ENCODE measurements at regions not wholly inside any gene's neighbourhood (a gene's known extent, or its start where the extent isn't known, plus 50 kb on each side); places are given as distances from the start of the nearest gene placed in this dataset.

DNA sequence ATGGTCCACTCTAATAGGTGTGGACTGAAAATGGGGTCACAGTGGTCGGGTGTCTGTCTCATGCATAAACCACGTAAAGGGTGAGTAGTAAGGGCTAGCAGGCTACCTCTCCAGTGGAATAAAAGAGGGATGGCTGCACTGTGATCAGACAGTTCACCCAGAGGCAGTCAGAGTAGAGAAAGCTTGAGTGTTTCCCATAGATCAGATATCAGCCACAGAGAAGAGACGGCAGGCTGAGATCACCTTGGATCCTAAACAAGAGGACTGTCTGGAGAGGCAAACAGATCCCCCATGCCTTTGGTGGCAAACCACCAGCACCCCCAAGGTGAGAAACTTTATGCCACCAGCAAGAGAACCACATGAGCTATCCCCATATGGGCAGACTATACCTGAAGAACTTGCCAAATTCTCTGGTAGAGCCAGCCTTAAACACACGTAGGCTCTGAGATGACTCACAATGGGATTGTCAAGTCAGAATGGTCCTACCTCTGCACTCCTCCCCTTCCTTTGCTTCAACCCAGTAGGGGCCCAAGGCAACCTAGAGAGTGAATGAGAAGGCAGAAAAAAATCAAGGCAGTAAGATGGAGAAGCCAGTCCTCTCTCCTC, 205.2 kb upstream of the MAP3K1 start:
- H3K27ac ChIP-seq, result no peak overlapping the region
- TF ChIP-seq, protein P1, sequence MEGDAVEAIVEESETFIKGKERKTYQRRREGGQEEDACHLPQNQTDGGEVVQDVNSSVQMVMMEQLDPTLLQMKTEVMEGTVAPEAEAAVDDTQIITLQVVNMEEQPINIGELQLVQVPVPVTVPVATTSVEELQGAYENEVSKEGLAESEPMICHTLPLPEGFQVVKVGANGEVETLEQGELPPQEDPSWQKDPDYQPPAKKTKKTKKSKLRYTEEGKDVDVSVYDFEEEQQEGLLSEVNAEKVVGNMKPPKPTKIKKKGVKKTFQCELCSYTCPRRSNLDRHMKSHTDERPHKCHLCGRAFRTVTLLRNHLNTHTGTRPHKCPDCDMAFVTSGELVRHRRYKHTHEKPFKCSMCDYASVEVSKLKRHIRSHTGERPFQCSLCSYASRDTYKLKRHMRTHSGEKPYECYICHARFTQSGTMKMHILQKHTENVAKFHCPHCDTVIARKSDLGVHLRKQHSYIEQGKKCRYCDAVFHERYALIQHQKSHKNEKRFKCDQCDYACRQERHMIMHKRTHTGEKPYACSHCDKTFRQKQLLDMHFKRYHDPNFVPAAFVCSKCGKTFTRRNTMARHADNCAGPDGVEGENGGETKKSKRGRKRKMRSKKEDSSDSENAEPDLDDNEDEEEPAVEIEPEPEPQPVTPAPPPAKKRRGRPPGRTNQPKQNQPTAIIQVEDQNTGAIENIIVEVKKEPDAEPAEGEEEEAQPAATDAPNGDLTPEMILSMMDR (IDR thresholded peaks at IDR 0.05), result no peak
- TF ChIP-seq ZFX (IDR thresholded peaks at IDR 0.05; ENCODE audit: borderline replicate concordance), result no peak

DNA sequence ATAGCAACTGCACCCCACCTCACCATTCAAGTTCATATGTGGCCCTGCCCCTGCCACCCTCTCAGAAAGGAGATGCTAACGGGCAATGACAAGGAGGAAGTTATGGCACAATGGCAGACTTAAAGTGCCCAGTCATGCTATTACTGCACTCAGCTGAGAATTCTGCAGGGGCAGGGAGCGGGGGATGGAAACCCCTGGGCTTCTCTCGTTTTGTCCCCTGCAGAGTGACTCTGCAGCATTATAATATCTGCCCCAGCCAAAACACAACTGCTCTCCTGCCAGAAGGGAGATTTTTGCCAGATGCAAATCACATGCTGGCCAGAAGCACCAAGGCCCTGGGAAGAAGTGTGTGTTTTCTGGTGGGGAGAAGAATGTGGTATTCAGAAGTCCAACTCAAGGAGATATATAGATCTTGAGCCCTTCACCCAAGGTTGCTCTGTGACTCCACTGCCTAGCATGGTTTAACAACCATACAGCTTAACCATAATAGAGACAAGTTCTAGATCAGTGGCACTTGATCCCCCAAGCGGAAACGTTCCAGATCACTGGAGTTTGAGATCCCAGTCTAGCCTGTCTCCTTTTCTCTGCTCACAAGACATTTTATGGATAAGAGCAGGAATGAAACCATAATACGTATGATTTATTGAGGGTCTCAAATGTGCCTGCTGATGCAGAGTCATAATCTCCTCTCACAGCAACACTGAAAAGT, 207.0 kb upstream of the MAP3K1 start:
- TF ChIP-seq ZFX (IDR thresholded peaks at IDR 0.05; ENCODE audit: borderline replicate concordance), result no peak
- TF ChIP-seq, protein P1 (IDR thresholded peaks at IDR 0.05), result no peak
- no peak overlapping the region for H3K27ac ChIP-seq

DNA sequence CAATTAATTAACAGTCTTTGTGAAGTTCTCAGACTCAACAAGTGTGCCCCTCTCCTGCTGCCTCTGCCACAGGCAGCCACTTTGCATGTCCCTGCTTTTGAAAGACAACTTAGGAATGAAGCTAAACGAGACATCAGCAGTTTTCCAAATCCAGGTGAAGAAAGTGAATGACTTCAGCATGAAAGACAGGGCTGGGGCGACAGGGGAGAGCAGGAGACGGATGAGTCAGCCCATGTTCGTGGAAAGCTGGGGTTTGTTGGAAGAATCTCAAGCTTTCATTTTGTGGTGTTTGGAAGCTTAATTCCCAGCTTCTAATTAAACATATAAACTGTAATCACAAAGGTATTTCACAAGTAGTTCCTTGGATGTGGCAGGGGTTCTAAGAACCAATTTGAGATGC, 207.8 kb upstream of the MAP3K1 start:
- no peak overlapping the region for H3K27ac ChIP-seq
- TF ChIP-seq ZFX (IDR thresholded peaks at IDR 0.05; ENCODE audit: borderline replicate concordance), result no peak
- TF ChIP-seq, protein P1 (IDR thresholded peaks at IDR 0.05), result no peak

DNA sequence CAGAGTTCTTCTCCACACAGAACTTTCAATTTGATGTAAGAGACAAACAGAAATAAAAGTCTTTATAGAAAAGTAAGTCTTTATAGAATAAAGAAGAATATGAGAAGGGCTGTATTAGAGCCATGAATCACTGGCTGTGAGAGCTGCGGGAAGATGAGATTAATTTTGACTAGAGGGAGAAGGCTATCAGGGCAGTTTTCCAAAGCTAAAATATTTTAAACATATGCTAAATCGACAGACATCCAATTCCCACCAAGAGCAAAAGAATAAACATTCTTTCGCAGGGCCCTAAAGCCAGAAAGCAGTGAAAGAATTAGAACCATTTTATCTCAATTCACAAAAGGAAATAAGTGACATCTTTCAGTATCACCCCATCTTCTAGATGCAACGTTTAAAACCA, 208.3 kb upstream of the MAP3K1 start:
- TF ChIP-seq, protein P1 (IDR thresholded peaks at IDR 0.05), result no peak
- no peak for TF ChIP-seq ZFX (IDR thresholded peaks at IDR 0.05; ENCODE audit: borderline replicate concordance)
- H3K27ac ChIP-seq, result no peak overlapping the region

DNA sequence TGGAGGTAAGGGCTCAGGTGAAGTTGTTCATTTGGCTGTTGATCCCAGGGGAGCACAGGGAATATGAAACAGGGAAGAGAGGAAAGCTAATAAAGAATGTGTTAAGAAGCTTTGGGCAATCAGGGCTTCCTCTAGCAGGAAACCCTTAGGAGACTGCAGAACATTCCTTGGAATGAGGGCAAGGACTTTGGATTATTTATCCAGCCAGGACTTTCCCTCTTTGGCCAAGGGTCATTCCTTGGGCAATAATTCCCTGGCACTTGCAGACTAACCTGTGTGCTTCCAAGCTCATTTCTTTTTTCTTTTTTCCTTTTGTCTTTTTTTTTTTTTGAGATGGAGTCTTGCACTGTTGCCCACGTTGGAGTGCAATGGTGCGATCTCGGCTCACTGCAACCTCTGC, 209.2 kb upstream of the MAP3K1 start:
- TF ChIP-seq, protein P1 (IDR thresholded peaks at IDR 0.05), result no peak
- TF ChIP-seq ZFX (IDR thresholded peaks at IDR 0.05; ENCODE audit: borderline replicate concordance), result no peak
- no peak overlapping the region for H3K27ac ChIP-seq

DNA sequence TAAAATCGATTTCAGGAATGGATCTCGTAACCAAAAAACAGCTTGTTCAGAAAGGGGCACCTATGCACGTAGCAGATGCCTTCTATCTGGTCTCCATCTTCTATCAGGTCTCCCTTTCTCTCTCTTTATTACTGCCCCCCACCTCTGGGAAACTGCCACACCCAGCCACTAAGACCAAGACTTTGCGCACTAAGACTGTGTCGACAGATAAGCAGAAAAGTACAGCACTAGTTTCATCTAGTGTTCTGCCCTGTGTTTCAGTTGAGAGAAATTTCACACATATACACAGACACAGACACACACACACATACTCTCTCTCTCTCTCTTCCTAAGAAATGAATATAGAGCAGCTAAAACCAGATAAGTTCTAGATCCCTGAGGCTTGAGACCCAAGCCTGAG, 210.1 kb upstream of the MAP3K1 start:
- no peak for TF ChIP-seq ZFX (IDR thresholded peaks at IDR 0.05; ENCODE audit: borderline replicate concordance)
- TF ChIP-seq, protein P1 (IDR thresholded peaks at IDR 0.05), result no peak
- no peak overlapping the region for H3K27ac ChIP-seq

DNA sequence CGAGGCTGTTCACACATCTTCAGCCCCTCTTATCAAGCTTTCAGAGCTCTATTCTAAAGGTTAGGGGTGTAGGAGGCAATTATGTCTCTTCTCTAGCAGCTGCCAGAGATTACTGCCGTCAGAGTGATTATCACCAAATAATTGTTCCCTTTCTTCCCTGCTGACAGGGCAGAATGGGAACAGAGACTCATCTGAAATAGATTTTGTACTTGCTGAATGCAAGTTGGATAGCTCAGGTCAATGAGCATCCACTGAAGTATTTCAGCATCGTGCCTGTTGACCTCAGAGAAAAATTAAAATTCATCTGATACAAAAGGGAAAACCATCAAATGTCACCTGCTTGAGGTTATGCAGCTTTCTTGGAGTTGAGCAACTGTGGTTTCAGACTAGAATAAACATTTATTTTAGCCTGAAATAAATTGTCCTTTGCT, 213.7 kb upstream of the MAP3K1 start:
- no peak overlapping the region for H3K27ac ChIP-seq
- TF ChIP-seq, protein P1 (IDR thresholded peaks at IDR 0.05), result no peak
- no peak for TF ChIP-seq ZFX (IDR thresholded peaks at IDR 0.05; ENCODE audit: borderline replicate concordance)
